HUES48 (cell line): ENCODE measurements at regions not wholly inside any gene's neighbourhood (a gene's known extent, or its start where the extent isn't known, plus 50 kb on each side); places are given as distances from the start of the nearest gene placed in this dataset.
"Not testable (repeated sequence)": the region's sequence is repeated elsewhere in the genome, so short reads cannot be mapped to it uniquely, and the experiment has no call there.

ENCODE experiments used
- H3K27ac ChIP-seq: one replicate; pipeline ENCODE4 v1.7.0; 2013; ENCODE audit warnings: low read depth, low read length, inconsistent platforms
- H3K27me3 ChIP-seq: 2 replicates; pipeline ENCODE4 v1.6.1; 2013; ENCODE audit warnings: mild to moderate bottlenecking, low read length; ENCODE audit not compliant: control insufficient read depth, insufficient read depth
- H3K36me3 ChIP-seq: 2 replicates; pipeline ENCODE4 v1.6.1; 2013; ENCODE audit warnings: low read length; ENCODE audit not compliant: control insufficient read depth, insufficient read depth
- H3K4me1 ChIP-seq: 2 replicates; pipeline ENCODE4 v1.6.1; 2013; ENCODE audit warnings: mild to moderate bottlenecking, low read length; ENCODE audit not compliant: control insufficient read depth, insufficient read depth
- H3K4me3 ChIP-seq: 2 replicates; pipeline ENCODE4 v1.5.1; 2013; ENCODE audit warnings: mild to moderate bottlenecking, low read depth, low read length
- H3K9ac ChIP-seq: 2 replicates; pipeline ENCODE4 v1.6.1; 2013; ENCODE audit warnings: mild to moderate bottlenecking, low read depth, low read length, moderate library complexity
- H3K9me3 ChIP-seq: 2 replicates; pipeline ENCODE4 v1.6.1; 2013; ENCODE audit warnings: low read length; ENCODE audit not compliant: control insufficient read depth, insufficient read depth

- H3K4me1 ChIP-seq, result no peaks in the 10 kb centered on the region
- no peaks in the 10 kb centered on the region for H3K27me3 ChIP-seq
- no peak overlapping the region for H3K27ac ChIP-seq
- H3K9ac ChIP-seq, result no peak overlapping the region
- H3K9me3 ChIP-seq, result no peaks in the 10 kb centered on the region
- H3K36me3 ChIP-seq, result no peaks in the 10 kb centered on the region
- H3K4me3 ChIP-seq, result no peak overlapping the region
Observed at GRCh38 chr15:92846741-92847140, 53.4 kb upstream of the CHD2 start.

GRCh38 chr15:92847841-92848240 is 52.3 kb upstream of the CHD2 start:
- Histone ChIP-seq H3K27me3 (no peaks in the 10 kb centered on the region), H3K4me1 (no peaks in the 10 kb centered on the region), H3K36me3 (no peaks in the 10 kb centered on the region), H3K4me3 (no peak overlapping the region), H3K9ac (no peak overlapping the region), H3K9me3 (no peaks in the 10 kb centered on the region), H3K27ac (no peak overlapping the region)

GRCh38 chr15:92848464-92848851 is 51.7 kb upstream of the CHD2 start:
- Histone ChIP-seq H3K4me3 (no peak overlapping the region), H3K27me3 (no peaks in the 10 kb centered on the region), H3K36me3 (no peaks in the 10 kb centered on the region), H3K9ac (no peak overlapping the region), H3K4me1 (no peaks in the 10 kb centered on the region), H3K27ac (no peak overlapping the region), H3K9me3 (no peaks in the 10 kb centered on the region)

GRCh38 chr15:92848852-92849598 is 51.1 kb upstream of the CHD2 start:
- Histone ChIP-seq H3K4me3 (no peak overlapping the region), H3K9ac (no peak overlapping the region), H3K27ac (no peak overlapping the region), H3K27me3 (no peaks in the 10 kb centered on the region), H3K4me1 (no peaks in the 10 kb centered on the region), H3K9me3 (no peaks in the 10 kb centered on the region), H3K36me3 (no peaks in the 10 kb centered on the region)

- not testable (repeated sequence) for H3K9ac ChIP-seq, H3K27me3 ChIP-seq, H3K9me3 ChIP-seq, H3K4me3 ChIP-seq, H3K36me3 ChIP-seq, H3K27ac ChIP-seq, H3K4me1 ChIP-seq
Observed at GRCh38 chr15:92850218-92850617, 49.9 kb upstream of the CHD2 start.
